HG03039 (cell line): ENCODE measurements at regions not wholly inside any gene's neighbourhood (a gene's known extent, or its start where the extent isn't known, plus 50 kb on each side); places are given as distances from the start of the nearest gene placed in this dataset.
"Not testable (repeated sequence)": the region's sequence is repeated elsewhere in the genome, so short reads cannot be mapped to it uniquely, and the experiment has no call there.

Experiments
- ATAC-seq: cut with Tn5 transposase; IDR thresholded peaks from one replicate; pipeline ENCODE4 v1.9.1; 2021; ENCODE audit warnings: mild to moderate bottlenecking, moderate library complexity; ENCODE audit not compliant: unreplicated experiment

DNA sequence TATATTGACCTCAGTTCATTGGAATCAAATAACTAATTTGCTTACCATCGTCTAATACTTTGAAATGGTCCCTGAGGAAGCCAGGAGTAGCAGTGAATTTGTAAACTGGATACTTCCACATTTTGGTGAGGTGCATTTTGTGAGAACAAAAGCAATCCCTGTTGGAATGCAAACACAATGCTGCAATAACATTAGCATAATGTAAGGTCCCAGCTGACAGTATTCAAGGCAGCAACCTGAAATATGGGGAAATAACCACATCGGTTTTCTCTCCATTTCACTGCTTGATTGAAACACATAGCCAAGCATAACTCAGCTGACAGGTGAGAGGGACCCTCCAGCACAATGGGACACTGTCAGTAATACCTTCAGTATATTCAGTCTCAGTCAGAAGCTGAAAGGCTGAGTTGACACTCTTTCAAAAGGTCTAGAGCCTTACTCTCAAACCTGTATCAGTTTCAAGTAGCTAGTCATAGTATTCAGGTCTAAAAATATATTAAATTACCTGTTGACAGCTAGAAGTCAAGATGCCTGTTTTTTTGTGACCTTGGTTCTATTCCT, 1311.9 kb upstream of the NRXN1 start:
- ATAC-seq: no peak

DNA sequence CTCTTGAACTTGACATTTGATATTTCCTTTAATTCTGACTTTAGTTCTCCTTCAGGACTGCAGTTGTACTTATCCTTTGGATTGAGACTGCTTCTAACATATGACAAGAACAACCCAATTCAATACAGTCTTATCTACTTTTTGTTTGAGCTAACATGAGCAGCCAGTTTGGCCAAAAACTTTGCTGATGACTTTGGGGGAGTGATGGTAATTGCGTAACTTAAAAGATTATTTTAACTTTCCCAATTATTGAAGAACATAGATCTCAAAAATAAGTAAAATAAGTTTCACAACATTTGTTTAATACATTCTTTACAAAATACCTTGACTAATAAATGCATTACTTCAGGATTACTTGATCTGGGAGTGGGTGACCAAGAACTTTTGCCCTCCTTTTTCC, 1311.1 kb upstream of the NRXN1 start:
- no peak for ATAC-seq

DNA sequence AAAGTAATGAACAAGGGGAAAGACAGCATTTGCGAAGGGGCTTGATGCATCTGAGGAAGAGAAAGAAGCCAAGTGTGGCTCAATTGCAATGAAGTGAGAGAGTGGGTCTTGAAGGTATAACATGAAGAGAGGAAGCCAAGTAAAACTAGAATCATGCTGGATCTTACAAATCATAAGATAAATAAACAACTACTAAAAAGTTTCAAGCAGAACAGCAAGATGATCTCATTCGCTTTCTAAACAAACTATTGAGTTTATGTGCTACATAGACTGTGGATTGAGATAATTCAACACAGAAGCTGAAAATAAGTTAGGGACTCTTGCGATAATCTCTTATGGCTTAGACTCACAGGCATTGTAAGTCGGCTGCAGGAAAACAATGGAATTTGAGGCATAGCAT, 1310.5 kb upstream of the NRXN1 start:
- no peak for ATAC-seq

DNA sequence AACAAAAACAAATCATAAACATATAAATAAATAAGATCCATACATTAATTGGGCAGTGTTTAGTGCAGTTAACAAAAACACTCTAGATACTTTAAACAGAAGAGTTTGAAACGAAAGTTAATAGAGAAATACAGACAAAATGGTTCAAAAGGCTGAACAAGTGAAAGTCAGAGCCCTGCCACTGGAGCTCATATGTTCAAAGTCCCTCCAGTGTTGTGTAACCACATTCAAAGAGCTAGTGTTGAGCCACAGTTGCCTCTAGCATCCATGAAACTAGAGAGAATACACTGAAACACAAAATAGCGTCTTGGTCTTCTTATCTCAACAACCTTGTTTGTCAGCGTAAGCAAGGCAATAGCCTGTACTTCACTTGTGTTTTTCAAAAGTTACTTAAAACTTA, 1309.8 kb upstream of the NRXN1 start:
- ATAC-seq: no peak

DNA sequence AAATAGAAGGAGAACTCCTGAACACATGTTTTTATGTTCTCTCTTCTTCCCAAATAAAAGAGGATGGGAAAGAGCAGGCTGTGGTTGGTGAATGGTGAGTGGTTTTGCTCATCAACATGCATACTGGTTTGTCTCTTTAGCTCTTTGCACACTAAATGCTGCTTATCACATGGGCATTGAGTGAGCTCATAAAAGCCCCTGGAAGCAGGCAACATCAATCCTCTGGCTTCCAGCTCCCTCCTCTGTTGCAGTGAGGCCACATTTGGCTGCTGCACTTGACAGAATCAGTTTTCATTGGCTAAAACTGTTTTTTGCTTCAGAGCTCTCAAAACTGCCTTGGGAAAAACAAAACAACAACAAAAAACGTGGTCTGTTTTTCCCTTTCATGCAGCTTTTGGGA, 1308.2 kb upstream of the NRXN1 start:
- no peak for ATAC-seq

DNA sequence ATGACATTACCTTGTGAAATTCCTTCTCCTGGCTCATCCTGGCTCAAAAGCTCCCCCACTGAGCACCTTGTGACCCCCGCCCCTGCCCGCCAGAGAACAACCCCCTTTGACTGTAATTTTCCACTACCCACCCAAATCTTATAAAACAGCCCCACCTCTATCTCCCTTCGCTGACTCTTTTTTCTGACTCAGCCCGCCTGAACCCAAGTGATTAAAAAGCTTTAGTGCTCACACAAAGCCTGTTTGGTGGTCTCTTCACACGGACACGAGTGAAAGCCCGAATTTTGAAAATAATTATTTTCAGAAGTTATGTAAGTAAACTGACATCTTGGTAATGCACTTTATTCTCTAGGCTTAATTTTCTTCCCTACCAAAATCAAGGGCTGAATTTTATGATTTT, 1305.9 kb upstream of the NRXN1 start:
- not testable (repeated sequence) for ATAC-seq

DNA sequence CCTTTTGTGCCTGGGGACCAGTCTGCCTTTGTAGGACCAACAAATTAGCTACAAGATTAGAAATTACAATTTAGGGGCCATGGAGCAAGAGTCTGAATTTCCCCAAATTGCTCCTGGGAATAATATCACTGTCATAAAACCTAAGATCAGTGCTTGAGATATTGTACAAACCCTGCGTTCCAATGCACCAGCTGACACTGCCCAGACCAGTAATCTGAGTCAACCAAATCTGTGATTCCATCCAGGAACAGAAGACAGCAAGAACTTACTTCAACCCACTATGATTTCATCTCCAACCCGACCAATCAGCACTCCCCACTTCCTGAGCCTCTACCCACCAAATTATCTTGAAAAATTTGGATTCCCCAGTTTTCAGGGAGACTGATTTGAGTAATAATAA, 1305.0 kb upstream of the NRXN1 start:
- no peak for ATAC-seq

DNA sequence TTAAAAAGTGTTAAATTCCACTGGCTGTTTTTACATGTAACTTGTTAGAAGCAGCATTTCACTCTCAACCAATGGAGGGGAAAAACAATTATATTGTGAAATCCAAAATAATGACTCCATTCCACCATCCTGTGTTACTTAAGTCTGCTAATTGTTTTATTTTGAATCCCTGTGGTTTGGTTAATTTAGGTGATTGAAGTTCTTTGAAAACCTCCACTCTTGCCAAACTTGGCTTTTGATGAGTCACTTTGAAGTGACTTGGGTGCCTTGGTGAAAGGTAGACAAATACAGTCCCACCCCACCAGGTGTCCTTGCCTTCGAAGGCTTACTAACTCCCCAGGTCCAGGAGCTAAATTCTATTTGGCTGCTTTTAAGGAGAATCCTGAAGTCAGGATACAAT, 1303.8 kb upstream of the NRXN1 start:
- ATAC-seq: no peak

DNA sequence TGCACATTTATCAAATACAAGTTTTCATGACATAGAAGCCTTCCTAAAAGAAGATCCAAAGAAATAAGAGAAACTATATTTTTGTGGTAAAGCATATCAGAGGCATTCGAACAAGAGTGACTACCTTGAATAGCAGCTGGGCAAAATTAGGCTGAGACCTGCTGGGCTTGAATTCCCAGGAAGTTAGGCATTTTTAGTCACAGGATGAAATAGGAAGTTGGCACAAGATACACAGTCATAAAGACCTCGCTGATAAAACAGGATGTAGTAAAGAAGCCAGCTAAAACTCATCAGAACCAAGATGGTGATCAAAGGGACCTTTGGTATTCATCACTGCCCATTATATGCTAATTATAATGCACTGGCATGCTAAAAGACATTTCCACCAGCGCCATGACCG, 1302.3 kb upstream of the NRXN1 start:
- ATAC-seq: no peak

DNA sequence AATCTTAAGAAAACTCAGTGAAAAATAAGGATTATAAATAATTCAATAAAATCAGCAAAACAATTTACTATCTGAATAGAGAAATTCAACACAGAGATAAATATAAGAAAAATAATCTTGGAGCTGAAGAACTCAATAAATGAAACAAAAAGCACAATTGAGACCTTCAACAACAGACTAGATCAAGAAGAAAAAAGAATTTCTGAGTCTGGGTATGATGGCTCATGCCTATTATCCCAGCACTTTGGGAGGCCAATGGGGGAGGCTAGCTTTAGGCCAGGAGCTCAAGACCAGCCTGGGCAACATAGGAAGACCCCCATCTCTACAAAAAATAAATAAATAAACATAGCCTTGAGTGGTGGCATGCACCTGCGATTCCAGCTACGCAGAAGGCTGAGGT, 1295.7 kb upstream of the NRXN1 start:
- no peak for ATAC-seq

DNA sequence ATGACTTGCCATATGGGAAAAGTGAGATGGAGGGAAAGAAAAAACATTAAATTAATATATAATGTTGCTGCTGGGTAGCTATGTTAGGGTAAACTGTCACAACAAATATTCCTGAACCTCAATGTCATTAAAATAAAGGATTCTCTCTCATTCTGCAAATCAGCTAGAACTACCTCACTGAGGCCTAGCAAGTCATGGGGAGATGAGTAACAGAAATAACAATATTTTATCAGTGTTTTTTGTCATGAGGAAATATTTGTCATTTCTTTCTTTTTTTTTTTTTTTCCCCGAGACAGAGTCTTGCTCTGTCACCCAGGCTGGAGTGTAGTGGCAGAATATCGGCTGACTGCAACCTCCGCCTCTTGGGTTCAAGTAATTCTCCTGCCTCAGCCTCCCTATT, 1282.3 kb upstream of the NRXN1 start:
- ATAC-seq: no peak

DNA sequence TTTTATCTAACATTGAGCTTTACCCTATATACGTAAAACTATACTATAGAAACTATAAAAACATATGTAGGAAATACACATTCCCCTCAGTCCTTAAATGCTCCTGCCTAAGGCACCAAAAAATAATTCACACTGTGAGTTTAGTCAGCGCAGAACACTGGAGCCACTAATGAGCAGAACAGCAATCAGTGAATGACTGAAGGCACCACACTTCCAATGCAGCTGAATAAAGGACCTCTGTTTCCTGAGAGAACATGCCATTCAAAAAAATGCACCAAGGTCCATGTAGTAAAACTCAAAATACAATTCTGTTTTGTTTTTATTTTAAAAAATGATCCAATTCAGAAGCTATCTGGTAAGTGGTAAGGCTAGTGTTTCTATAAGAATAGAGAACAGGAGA, 1280.6 kb upstream of the NRXN1 start:
- ATAC-seq: no peak

DNA sequence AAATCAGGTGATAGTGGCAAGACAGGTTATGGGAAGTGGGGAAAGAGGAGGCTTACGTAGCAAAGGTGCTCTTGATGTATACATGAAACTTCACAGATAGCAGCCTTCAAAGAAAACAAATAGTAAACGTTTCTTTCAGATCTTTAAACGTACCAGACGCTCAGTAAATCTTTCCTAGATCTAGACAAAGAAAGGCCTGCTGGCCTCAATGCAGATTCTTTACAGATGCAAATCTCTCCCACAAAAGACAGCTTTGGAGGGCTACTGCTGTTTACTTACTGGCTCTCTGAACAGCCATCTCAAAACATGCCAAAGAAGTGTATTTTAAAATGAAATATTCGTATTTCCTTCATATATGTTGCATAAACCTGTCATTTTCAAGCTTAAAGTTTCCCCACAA, 1279.9 kb upstream of the NRXN1 start:
- no peak for ATAC-seq

DNA sequence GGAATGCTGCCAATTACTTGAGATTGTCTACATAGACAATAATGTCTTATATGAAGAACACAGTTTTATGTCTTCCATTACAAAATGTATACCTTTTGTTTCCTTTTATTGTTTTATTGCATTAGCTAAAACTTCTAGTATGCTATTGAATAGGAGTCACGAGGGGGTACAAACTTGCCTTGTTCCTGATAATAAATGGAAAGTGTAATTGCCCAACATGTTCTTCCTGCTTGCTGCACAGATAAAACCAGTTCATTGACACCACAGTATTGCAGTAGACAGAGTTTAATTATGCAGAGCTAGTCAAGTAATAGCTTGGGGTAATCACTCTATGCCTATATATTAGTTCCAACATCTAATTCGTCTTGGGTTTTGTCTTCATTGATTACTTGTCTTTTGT, 1276.2 kb upstream of the NRXN1 start:
- no peak for ATAC-seq

DNA sequence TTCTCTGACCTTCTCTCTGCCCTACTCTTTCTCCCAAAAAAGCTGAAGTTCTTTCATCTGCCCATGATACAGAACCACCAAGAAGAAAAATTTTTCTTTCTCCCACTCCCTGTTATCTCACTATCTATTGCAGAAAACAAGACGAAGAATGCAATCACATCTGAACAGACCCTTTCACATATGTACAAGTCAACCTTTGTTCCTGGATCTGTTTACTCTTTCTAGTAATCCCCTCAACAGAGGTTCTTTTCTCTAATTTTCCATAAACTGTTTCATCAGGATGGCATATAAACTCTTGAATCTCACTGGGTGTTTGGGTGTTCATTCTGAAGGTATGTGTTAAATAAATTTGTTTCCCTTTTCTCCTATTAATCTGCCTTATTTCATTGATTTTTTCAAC, 1262.7 kb upstream of the NRXN1 start:
- ATAC-seq: no peak

DNA sequence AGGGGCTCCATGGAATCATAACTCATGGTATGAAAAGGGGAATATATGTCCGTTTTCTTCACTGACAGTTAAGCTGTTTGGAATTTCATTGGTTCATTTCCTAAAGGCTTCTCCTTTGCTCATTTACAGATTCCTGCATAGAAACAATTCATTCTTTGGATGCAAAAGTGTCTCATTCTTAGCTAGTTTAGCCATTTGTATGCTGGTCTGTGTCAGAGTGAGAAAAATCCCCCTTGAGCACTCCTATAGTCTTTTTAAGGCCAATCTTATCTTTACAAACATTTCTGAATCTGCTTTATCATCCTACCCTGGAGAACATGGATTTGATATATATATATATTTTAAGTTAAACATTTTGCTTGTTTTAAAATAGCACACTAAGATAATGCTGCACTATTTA, 1260.9 kb upstream of the NRXN1 start:
- no peak for ATAC-seq

DNA sequence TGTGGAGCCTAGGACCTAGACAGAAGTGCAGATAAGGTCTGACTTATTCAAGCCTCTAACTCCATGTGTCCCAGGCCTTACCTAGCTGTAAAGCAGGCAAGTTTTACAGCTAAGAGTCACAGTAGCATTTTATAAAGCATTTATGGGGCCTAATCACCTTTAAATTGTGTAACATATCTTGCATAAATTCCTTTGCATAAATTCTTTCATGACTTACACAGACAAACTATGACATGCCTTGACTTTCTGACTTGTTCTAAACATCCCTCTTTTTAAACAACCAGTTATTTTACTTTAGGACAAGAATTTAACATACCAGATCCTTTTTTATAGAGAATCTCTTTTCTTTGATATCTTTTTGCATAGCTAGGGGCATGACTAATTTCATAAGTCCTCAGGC, 1257.8 kb upstream of the NRXN1 start:
- no peak for ATAC-seq

DNA sequence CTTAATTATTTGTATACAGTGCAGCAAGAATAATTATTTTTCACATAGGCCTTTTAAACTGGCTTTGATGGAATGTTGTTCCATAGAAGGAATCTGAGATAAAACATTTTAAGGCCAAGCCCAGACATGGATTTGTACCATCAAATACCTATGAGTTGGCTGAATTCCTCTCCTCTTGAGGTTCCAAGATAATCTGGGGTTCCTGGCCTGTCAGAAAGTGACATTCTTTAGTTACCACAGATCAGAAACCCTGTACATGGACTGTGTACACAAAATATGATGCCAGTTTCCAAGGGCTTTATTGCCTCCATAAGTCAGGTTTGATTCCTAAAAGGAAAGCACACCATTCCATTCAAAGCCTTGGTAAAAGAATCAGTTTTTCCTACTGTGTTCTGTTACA, 1256.7 kb upstream of the NRXN1 start:
- ATAC-seq: no peak

DNA sequence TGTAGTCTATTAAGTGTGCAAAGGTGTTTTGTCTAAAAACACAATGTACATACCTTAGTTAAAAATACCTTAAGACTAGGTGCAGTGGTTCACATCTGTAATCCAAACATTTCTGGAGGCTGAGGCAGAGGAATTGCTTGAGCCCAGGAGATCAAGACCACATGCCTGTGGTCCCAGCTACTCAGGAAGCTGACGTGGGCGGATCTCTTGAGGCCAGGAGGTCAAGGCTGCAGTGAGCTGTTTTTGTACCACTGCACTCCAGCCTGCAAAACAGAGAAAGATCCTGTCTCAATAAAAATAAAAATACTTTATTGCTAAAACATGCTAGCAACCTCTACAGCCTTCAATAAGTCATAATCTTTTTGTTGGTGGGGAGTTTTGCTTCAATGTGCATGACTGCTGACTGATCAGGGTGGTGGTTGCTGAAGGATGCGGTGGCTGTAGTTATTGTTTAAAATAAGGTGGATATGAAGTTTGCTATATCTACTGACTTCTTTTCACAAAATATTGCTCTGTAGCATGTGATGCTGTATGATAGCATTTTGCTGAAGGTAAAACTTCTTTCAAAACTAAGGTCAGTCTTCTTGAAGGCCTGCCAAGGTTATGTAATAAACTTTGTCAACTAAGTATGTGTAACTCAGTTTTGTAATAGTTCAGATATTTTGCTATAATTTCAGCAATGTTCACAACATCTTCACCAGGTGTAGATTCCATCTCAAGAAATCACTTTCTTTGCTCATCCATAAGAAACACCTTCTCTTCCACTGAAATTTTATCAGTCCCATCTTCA, 1238.0 kb upstream of the NRXN1 start:
- ATAC-seq: no peak

DNA sequence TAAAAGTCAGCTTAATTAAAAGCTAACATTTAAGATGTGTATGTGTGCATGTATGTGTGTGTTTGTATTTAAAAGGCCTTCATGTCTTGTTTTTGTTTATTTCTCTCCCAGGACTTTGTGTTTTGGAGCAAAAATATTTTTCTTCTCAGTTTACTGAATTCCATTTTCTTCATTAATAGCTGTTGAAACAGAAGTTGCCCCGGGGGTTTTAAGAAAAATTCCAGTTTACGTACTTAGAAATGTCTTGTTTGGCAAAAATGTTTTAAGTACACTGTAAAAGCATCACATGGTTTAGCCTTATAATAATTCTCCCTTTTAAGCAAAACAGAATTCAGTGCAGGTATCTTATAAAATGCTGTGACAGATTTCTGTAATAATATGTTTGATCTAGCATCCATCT, 1233.0 kb upstream of the NRXN1 start:
- no peak for ATAC-seq

DNA sequence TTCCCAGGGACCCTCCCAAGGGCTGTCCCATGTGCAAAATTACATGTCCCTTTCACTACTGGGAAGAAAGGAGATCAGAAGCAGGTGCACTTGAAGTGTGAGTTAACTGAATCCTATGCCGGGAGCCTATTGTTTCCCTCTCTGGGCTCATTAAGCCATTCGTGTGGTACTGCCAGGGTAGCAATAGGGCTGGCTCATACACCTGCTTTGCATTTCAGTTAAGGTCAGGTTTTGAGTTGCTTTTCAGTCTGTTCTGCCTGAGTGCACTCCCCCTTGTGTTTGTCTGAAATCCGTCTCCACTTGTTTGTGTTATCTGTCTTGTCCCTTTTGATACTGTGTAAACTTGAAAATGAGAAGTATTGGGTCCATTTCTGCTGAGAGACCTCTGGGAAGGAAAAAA, 1232.6 kb upstream of the NRXN1 start:
- ATAC-seq: no peak

DNA sequence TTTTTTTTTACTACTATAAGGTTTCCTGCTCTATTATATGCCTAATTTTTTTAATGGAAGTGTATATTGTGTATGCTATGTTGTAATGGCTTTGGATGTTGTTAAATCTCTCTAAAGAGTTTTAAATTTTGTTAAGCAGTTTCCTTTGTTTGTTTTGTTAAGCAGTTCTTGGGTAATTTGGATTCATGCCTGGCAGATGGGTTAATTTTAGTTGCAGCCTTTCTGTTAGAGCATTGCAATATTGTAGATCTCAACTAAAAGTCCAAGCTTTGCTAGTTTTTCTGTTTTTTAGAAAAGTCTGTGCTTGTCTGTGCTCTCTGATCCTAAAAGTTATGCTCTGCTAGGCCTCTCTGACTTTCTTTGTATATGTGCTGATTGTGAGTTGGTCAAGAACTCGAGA, 1229.0 kb upstream of the NRXN1 start:
- ATAC-seq: no peak

DNA sequence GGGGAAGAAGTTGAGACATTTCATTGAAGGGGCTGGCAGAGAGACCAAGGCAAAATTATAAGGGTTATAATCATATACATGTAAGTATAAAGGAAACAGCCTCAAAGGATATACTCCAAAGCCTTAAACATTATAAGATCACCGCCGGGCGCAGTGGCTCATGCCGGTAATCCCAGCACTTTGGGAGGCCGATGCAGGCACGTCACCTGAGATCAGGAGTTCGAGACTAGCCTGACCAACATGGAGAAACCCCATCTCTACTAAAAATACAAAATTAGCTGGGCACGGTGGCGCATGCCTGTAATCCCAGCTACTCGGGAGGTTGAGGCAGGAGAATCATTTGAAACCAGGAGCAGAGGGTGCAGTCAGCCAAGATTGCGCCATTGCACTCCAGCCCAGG, 1227.0 kb upstream of the NRXN1 start:
- ATAC-seq: not testable (repeated sequence)
